ENCODE measurements at regions not wholly inside any gene's neighbourhood (a gene's known extent, or its start where the extent isn't known, plus 50 kb on each side); places are given as distances from the start of the nearest gene placed in this dataset.

GRCh38 chr6:19408331-19408730 lies 428.8 kb upstream of the ID4 start:
- TF ChIP-seq NFE2L1 (tag; IDR thresholded peaks at IDR 0.05; ENCODE audit: borderline replicate concordance, low read depth) = no peak
- TF ChIP-seq ZNF639 (CRISPR knock-in tag; conservative IDR thresholded peaks at IDR 0.05 in 1 of 2, IDR thresholded peaks at IDR 0.05 in 1 of 2) = no peak
- TF ChIP-seq SMAD1 (IDR thresholded peaks at IDR 0.05; ENCODE audit: low read depth, low read length, partially characterized antibody) = no peak
- no peak for TF ChIP-seq RBM22 (IDR thresholded peaks at IDR 0.05; ENCODE audit: low read depth, low read length, poor library complexity, severe bottlenecking)
- TF ChIP-seq USF2 (CRISPR knock-in tag; IDR thresholded peaks at IDR 0.05) = no peak
- no peak for TF ChIP-seq REST (IDR thresholded peaks at IDR 0.05; ENCODE audit: borderline replicate concordance)
- no peak for TF ChIP-seq REST (CRISPR knock-in tag; IDR thresholded peaks at IDR 0.05; ENCODE audit: low read depth)
- no peak for TF ChIP-seq ATF2 (CRISPR knock-in tag; IDR thresholded peaks at IDR 0.05)
- no peak for TF ChIP-seq JUN (IDR thresholded peaks at IDR 0.05; ENCODE audit: borderline replicate concordance, low read depth, low read length)
- no peak for TF ChIP-seq JUN (CRISPR knock-in tag; IDR thresholded peaks at IDR 0.05; ENCODE audit: borderline replicate concordance)
- no peak for TF ChIP-seq POLR2AphosphoS5 (IDR thresholded peaks at IDR 0.05; ENCODE audit: control insufficient read depth, insufficient read depth, low read depth, low read length)
- TF ChIP-seq GMEB1 (CRISPR knock-in tag; IDR thresholded peaks at IDR 0.05) = no peak
- no peak for TF ChIP-seq GTF2F1 (IDR thresholded peaks at IDR 0.05; ENCODE audit: low read depth, low read length)
